COLO829 (cell line): ENCODE measurements at regions not wholly inside any gene's neighbourhood (a gene's known extent, or its start where the extent isn't known, plus 50 kb on each side); places are given as distances from the start of the nearest gene placed in this dataset.
"Not testable (repeated sequence)": the region's sequence is repeated elsewhere in the genome, so short reads cannot be mapped to it uniquely, and the experiment has no call there.

Source experiments
- DNase-seq: peaks from one replicate; pipeline ENCODE4 v3.0.0; 2012; ENCODE audit warnings: low spot score

- DNase-seq, result no peak
Measured at GRCh38 chr3:184477940-184478339, 83.6 kb upstream of the EPHB3 start.

- peak; percentile 69 for DNase-seq
Measured at GRCh38 chr3:184479426-184480126, 82.0 kb upstream of the EPHB3 start.

- DNase-seq, result no peak
Measured at GRCh38 chr3:184480831-184481230, 80.8 kb upstream of the EPHB3 start.

GRCh38 chr3:184481984-184482671 is 79.5 kb upstream of the EPHB3 start:
- DNase-seq, result no peak

GRCh38 chr3:184485241-184485640 is 76.3 kb upstream of the EPHB3 start:
- no peak for DNase-seq

GRCh38 chr3:184485906-184486305 is 75.7 kb upstream of the EPHB3 start:
- no peak for DNase-seq

- no peak for DNase-seq
Measured at GRCh38 chr3:184486614-184487013, 75.0 kb upstream of the EPHB3 start.

GRCh38 chr3:184488577-184488976 is 73.0 kb upstream of the EPHB3 start:
- no peak for DNase-seq

GRCh38 chr3:184489268-184489841 is 72.2 kb upstream of the EPHB3 start:
- DNase-seq, result no peak

- DNase-seq, result no peak
Measured at GRCh38 chr3:184491011-184491576, 70.5 kb upstream of the EPHB3 start.

GRCh38 chr3:184491867-184492615 is 69.5 kb upstream of the EPHB3 start:
- DNase-seq, result no peak

GRCh38 chr3:184496933-184497332 is 64.7 kb upstream of the EPHB3 start:
- no peak for DNase-seq

- no peak for DNase-seq
Measured at GRCh38 chr3:184497804-184498203, 63.8 kb upstream of the EPHB3 start.

GRCh38 chr3:184498986-184499606 is 62.5 kb upstream of the EPHB3 start:
- no peak for DNase-seq

- no peak for DNase-seq
Measured at GRCh38 chr3:184500344-184500923, 61.2 kb upstream of the EPHB3 start.

- no peak for DNase-seq
Measured at GRCh38 chr3:184502123-184502667, 59.4 kb upstream of the EPHB3 start.

- not testable (repeated sequence) for DNase-seq
Measured at GRCh38 chr3:184502841-184503240, 58.7 kb upstream of the EPHB3 start.

- DNase-seq, result no peak
Measured at GRCh38 chr3:184503647-184504046, 57.9 kb upstream of the EPHB3 start.

GRCh38 chr3:184505076-184505878 is 56.3 kb upstream of the EPHB3 start:
- DNase-seq, result no peak

- DNase-seq, result no peak
Measured at GRCh38 chr3:184506561-184506991, 55.0 kb upstream of the EPHB3 start.
